GM12864 (cell line): ENCODE measurements at regions not wholly inside any gene's neighbourhood (a gene's known extent, or its start where the extent isn't known, plus 50 kb on each side); places are given as distances from the start of the nearest gene placed in this dataset.

Experiments used
- DNase-seq: peaks from one replicate; pipeline ENCODE4 v3.0.0-alpha.2; 2011; ENCODE audit warnings: low read depth
- H3K4me3 ChIP-seq: 2 replicates; pipeline ENCODE4 v1.5.1; 2011; ENCODE audit warnings: mild to moderate bottlenecking, low read depth, low read length, control low read depth
- TF ChIP-seq, protein P1 (sequence below): IDR thresholded peaks from 2 replicates; pipeline ENCODE4 v1.5.1; 2011; ENCODE audit warnings: low read depth, mild to moderate bottlenecking, moderate library complexity, low read length, control low read depth, inconsistent platforms; ENCODE audit errors: missing control alignments

DNA sequence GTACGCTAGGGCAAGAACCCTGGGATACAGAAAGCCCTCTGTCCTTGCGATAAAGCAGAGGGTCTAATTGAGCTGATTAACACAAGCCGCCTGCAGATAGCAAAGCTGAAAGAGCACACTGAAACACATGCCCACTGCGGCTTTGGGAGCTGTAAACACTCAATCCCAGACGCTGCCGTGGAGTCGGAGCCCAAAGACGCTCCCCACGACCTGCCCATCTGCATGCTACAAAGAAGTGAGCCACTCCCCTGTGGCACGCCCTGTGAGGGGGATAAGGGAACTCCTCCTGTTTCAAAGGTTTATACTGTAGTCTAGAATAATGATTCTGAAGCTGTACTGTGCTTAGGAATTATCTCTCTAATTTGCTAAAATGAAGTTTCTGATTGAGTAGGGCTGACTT is 985.6 kb upstream of the GHITM start:
- TF ChIP-seq, protein P1, sequence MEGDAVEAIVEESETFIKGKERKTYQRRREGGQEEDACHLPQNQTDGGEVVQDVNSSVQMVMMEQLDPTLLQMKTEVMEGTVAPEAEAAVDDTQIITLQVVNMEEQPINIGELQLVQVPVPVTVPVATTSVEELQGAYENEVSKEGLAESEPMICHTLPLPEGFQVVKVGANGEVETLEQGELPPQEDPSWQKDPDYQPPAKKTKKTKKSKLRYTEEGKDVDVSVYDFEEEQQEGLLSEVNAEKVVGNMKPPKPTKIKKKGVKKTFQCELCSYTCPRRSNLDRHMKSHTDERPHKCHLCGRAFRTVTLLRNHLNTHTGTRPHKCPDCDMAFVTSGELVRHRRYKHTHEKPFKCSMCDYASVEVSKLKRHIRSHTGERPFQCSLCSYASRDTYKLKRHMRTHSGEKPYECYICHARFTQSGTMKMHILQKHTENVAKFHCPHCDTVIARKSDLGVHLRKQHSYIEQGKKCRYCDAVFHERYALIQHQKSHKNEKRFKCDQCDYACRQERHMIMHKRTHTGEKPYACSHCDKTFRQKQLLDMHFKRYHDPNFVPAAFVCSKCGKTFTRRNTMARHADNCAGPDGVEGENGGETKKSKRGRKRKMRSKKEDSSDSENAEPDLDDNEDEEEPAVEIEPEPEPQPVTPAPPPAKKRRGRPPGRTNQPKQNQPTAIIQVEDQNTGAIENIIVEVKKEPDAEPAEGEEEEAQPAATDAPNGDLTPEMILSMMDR, result no peak
- no peak overlapping the region for H3K4me3 ChIP-seq
- DNase-seq, result no peak

DNA sequence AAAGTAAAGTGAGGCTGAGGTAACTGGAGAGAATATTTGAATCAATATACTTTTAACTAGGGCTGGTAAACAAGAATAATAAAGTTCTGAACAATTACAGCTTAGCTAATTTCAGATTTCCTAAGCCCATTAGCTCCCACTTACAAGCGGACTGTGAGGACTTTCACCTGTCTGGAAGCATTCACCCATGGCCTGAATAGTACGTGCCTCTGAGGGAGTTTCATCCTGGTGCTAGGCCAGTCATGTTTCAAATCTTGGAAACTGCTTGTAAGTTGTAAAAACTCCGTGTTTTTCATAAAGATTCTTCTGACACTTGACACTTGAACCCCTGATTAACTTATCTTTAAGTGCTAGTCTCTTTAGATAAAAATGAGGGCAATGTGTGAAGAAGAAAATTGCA is 975.2 kb upstream of the GHITM start:
- TF ChIP-seq, protein P1, result no peak
- no peak overlapping the region for H3K4me3 ChIP-seq
- DNase-seq, result no peak

DNA sequence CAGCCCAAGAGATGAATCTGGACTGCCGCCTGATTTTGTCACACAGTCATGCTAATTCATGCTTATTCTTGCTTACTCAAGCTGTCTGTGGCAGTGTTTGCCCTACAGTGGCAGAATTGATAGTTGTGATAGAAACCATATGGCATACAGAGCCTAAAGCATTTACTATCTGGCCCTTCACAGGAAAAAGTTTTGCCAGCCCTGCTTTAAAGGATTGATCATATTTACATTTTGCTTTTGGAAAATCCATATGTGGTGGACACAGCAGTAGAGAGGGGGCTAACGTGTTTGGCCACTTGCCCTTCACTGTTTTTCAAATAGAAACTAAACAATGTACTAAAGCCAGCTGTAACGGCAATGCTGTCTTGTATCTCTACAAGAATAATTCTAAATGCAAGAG is 974.0 kb upstream of the GHITM start:
- TF ChIP-seq, protein P1, result no peak
- no peak for DNase-seq
- no peak overlapping the region for H3K4me3 ChIP-seq

DNA sequence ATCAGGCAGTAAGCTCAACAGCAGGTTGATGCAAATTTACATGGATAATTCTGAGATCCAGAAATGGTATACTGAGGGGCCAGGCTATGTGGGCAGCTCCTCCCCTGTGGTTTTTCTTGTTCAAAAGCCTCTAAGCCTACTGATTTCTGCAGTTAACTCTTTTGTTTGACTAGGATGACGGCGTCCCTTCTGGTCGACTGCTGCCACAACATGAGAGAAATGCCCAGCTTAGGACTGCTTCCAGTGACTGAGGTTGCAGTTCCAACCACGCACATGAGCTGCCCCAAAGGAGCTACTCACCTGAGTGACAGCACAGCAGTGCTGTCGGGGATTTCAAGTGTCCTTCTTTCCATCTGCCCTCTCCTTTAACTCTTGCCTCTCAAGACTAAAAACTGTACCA is 973.0 kb upstream of the GHITM start:
- TF ChIP-seq, protein P1, result no peak
- no peak for DNase-seq
- no peak overlapping the region for H3K4me3 ChIP-seq

DNA sequence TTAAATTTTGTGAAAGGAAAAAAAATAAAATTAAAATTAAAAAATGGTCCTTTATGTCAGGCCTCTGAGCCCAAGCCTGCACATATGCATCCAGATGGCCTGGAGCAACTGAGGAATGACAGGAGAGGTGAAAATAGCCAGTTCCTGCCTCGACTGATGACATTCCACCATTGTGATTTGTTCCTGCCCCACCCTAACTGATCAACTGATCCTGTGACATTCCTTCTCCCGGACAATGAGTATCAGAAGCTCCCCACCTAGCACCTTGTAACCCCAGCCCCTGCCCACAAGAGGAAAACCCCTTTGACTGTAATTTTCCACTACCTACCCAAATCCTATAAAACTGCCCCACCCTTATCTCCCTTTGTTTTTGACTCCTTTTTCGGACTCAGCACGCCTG is 972.2 kb upstream of the GHITM start:
- no peak overlapping the region for H3K4me3 ChIP-seq
- TF ChIP-seq, protein P1, result no peak
- DNase-seq, result no peak

DNA sequence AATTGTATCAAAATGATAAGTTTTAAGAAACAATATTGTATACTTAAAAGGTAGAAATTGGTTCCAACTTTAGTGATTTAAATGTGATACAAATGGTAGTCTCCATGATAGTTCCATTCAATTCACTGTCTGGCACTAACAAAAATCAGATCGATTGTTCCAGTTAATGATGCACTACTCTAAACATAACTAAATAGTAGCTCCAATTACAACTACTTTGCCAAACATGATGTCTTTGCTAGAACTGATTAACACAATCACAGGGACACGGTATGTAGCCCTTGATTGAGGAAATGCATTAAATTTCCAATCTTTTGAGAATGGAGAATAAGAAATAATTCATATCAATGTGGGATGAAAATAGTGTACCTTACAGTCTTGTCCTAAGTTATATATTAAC is 962.4 kb upstream of the GHITM start:
- no peak overlapping the region for H3K4me3 ChIP-seq
- TF ChIP-seq, protein P1, result no peak
- no peak for DNase-seq

DNA sequence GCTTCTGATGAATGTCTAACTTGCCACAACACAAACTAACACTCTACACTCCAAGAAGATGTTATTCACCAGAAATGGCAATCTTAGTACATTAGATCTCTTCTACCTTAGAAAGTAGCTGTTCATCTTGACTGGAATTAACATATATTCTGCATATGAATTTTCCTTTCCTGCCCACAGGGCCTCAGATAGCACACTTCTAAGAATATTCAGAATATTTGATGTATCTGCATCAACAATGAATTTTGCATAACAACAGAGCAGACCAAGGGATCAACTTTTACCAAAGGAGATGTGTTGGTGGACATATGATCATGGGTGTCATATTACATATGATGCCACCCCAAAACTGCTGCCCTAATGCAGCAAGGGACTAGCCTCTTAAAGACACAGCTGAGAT is 960.8 kb upstream of the GHITM start:
- H3K4me3 ChIP-seq, result no peak overlapping the region
- no peak for DNase-seq
- TF ChIP-seq, protein P1, result no peak
